Effector memory CD4-positive, alpha-beta T cell (primary cell): ENCODE measurements at regions not wholly inside any gene's neighbourhood (a gene's known extent, or its start where the extent isn't known, plus 50 kb on each side); places are given as distances from the start of the nearest gene placed in this dataset.
"Not testable (repeated sequence)": the region's sequence is repeated elsewhere in the genome, so short reads cannot be mapped to it uniquely, and the experiment has no call there.

Experiments used
- DNase-seq, 3 donors: peaks; one replicate each; pipeline ENCODE4 v3.0.0-alpha.2; 2020
- H3K27ac ChIP-seq: 2 replicates; pipeline ENCODE4 v1.7.0; 2013; ENCODE audit warnings: mild to moderate bottlenecking, low read length, moderate library complexity; ENCODE audit not compliant: insufficient read depth, poor library complexity, severe bottlenecking
- H3K27me3 ChIP-seq: replicated peaks from 2 replicates; pipeline ENCODE4 v1.7.0; 2013; ENCODE audit warnings: mild to moderate bottlenecking, low read length; ENCODE audit not compliant: insufficient read depth, control insufficient read depth, poor library complexity, severe bottlenecking
- H3K36me3 ChIP-seq: 2 replicates; pipeline ENCODE4 v1.7.0; 2013; ENCODE audit warnings: mild to moderate bottlenecking, low read length, moderate library complexity; ENCODE audit not compliant: control insufficient read depth, insufficient read depth
- H3K4me1 ChIP-seq: 2 replicates; pipeline ENCODE4 v1.7.0; 2013; ENCODE audit warnings: low read length, mild to moderate bottlenecking; ENCODE audit not compliant: control insufficient read depth, insufficient read depth, poor library complexity, severe bottlenecking
- H3K4me3 ChIP-seq: 2 replicates; pipeline ENCODE4 v1.7.0; 2013; ENCODE audit warnings: low read length, low read depth, mild to moderate bottlenecking; ENCODE audit not compliant: insufficient read depth, poor library complexity, severe bottlenecking
- H3K9me3 ChIP-seq: 2 replicates; pipeline ENCODE4 v1.7.0; 2013; ENCODE audit warnings: mild to moderate bottlenecking, low read length, moderate library complexity; ENCODE audit not compliant: control insufficient read depth

DNA sequence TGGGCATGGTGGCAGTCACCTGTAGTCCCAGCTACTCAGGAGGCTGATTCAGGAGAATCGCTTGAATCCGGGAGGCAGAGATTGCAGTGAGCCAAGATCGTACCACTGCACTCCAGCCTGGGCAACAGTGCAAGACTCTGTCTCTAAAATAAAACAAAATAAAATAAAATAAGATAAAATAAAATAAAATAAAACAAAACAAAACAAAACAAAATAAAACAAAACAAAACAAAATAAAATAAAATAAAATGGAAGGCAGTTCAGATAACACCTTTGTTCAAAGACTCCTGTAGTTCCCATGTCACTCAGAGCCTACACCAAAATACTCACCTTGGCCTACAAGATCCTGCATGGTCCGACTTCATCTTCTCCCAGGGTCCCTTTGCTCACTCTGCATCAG lies 61.3 kb downstream of the SYF2 start:
- not testable (repeated sequence) for H3K4me1 ChIP-seq, H3K27me3 ChIP-seq, H3K4me3 ChIP-seq, H3K27ac ChIP-seq, DNase-seq, H3K36me3 ChIP-seq, H3K9me3 ChIP-seq

GRCh38 chr1:25170439-25170838 lies 61.9 kb downstream of the SYF2 start:
- H3K27me3 ChIP-seq: no peaks in the 10 kb centered on the region

DNA sequence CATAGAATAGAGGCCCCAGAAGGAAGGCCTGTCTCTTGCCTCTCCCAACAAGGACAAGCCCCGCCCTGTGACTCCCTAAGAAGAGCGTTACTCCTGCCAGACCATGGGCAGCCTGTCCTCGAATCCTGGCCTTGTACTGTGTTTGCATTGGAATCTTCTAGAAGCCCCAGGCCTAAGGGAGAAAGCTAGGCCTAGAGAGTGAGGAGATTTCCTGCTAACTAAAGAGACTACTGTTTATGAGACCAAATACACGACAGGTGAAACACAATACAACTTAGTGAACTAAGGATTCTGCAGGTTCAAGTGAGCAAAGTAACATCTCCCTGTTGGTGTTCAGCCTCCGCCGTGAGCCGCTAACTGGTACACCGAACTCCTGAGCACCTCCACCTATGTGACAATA lies 62.7 kb downstream of the SYF2 start:
- DNase-seq: no peak
- Histone ChIP-seq H3K36me3 (no peaks in the 10 kb centered on the region), H3K4me3 (no peak overlapping the region), H3K27me3 (no peaks in the 10 kb centered on the region), H3K27ac (no peak overlapping the region), H3K4me1 (no peaks in the 10 kb centered on the region), H3K9me3 (no peaks in the 10 kb centered on the region)

More at GRCh38 chr1:25170439-25170838, 61.9 kb downstream of the SYF2 start:
- Histone ChIP-seq H3K27ac (no peak overlapping the region), H3K4me1 (no peaks in the 10 kb centered on the region), H3K36me3 (no peaks in the 10 kb centered on the region), H3K4me3 (no peak overlapping the region), H3K9me3 (no peaks in the 10 kb centered on the region)
- no peak for DNase-seq

DNA sequence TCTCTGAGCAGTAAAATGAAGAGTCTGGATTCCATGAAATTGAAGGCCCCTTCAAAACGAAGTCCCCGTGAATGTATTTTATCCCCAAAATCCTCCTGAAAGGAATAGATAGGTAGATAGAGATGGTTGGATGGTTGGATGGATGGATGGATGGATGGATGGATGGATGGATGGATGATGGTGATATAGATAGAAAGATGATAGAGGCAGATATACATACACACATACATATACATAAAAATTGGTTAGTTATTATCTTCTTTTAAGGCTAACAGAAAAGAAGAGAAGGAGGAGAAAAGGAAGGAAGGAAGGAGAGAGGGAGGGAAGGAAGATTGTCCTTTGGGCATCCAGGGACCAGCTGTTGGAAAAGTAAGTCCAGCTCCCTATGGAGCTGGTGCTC lies 63.1 kb downstream of the SYF2 start:
- Histone ChIP-seq H3K4me3 (no peak overlapping the region), H3K4me1 (no peaks in the 10 kb centered on the region), H3K9me3 (no peaks in the 10 kb centered on the region), H3K27ac (no peak overlapping the region), H3K36me3 (no peaks in the 10 kb centered on the region), H3K27me3 (no peaks in the 10 kb centered on the region)
- no peak for DNase-seq

- H3K36me3 ChIP-seq: no peaks in the 10 kb centered on the region
- H3K4me1 ChIP-seq: no peaks in the 10 kb centered on the region
- no peak for DNase-seq
- H3K27me3 ChIP-seq: no peaks in the 10 kb centered on the region
- no peaks in the 10 kb centered on the region for H3K9me3 ChIP-seq
- no peak overlapping the region for H3K4me3 ChIP-seq
- no peak overlapping the region for H3K27ac ChIP-seq
Measured at GRCh38 chr1:25168193-25169071, 63.9 kb downstream of the SYF2 start.

DNA sequence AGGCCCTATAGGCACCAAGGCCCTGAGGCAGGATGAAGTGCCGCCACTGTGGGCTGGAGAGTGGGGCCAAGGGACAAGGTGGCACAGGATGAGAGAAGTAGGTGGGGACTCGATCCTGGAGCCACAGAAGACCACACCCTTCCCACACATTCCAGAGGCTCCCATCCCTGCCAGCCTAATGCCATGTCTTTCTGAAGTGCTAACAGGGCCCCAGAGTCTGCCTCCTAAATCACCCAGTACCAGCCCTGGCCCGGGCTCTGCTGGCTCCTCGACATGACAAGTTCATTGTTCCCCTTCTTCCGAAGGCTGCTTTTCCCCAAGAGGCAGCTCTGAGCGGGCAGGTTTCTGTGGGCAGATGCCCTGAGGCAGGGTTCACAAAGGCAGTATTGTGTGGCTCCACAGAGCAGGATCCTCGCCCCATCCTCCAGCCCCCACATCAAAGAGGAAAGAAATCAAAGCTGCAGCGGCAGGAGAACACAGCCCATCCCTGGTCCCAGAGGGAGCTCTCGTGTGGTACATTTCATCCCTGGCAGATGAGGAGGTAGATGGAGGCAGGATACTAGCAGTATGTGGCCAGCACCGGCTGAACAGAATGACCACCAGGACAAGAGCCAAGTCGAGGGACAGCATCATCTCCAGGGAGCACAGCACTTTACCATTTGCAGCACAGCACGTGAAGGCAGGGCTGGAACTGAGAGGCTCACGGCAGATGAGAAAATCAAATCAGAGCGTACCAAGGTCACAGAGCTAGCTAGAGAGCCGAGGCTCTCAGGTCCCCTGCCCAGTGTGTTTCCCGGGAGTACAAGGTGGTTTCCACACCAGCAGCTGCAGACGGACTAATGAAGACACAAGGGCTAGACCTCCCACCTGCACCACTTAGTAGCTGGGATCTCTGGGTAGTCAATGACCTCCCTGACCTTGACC lies 64.8 kb downstream of the SYF2 start:
- Histone ChIP-seq H3K27ac (no peak overlapping the region), H3K27me3 (no peaks in the 10 kb centered on the region), H3K36me3 (no peaks in the 10 kb centered on the region), H3K4me1 (no peaks in the 10 kb centered on the region), H3K9me3 (no peaks in the 10 kb centered on the region), H3K4me3 (no peak overlapping the region)
- no peak for DNase-seq

GRCh38 chr1:25166847-25167246 lies 65.5 kb downstream of the SYF2 start:
- no peaks in the 10 kb centered on the region for H3K36me3 ChIP-seq
- no peak overlapping the region for H3K27ac ChIP-seq
- no peak for DNase-seq
- no peak overlapping the region for H3K4me3 ChIP-seq
- no peaks in the 10 kb centered on the region for H3K4me1 ChIP-seq
- no peaks in the 10 kb centered on the region for H3K9me3 ChIP-seq
- H3K27me3 ChIP-seq: no peaks in the 10 kb centered on the region

DNA sequence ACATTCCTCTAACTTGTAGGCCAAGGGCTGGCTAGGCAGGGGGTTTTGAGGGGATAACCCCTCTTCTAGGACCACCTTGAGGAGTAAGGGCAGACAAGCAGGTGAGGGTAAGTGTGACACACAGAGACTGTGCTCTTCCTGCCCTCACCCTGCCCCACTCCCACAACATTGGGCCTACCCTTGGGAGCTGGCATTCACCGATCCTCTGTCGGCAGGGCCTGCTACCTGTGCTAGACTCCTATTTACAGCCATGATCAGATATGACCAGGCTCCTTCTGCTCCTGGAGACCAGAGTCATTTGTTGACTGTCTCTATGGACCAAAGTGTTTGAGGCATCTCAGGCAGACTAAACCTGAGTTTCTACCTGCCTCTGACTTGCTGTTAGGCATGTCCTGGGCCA lies 68.3 kb downstream of the SYF2 start:
- H3K4me1 ChIP-seq: no peaks in the 10 kb centered on the region
- no peak for DNase-seq
- H3K36me3 ChIP-seq: no peaks in the 10 kb centered on the region
- H3K4me3 ChIP-seq: no peak overlapping the region
- H3K27me3 ChIP-seq: no peaks in the 10 kb centered on the region
- H3K27ac ChIP-seq: no peak overlapping the region
- no peaks in the 10 kb centered on the region for H3K9me3 ChIP-seq

- Histone ChIP-seq H3K4me1 (no peaks in the 10 kb centered on the region), H3K27me3 (no peaks in the 10 kb centered on the region), H3K9me3 (no peaks in the 10 kb centered on the region), H3K36me3 (no peaks in the 10 kb centered on the region), H3K4me3 (no peak overlapping the region), H3K27ac (no peak overlapping the region)
- DNase-seq: no peak
Measured at GRCh38 chr1:25161981-25162380, 70.3 kb downstream of the SYF2 start.

DNA sequence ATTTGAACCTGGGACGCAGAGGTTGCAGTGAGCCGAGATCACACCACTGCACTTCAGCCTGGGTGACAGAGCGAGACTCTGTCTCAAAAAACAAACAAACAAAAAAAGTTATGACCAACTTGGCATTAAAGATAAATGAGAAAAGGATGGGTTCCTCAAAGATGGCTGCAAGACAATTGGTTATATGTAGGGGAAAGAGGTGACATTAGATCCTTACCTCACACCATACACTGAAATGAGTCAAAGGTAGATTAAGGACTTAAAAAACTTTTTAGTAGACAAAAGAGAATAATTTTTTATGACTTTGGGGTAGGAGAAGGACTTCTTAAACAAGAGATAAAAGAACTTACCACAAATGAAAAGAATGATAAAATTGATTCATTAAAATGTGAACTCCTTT lies 74.5 kb downstream of the SYF2 start:
- no peak overlapping the region for H3K27ac ChIP-seq
- H3K27me3 ChIP-seq: no peaks in the 10 kb centered on the region
- H3K4me1 ChIP-seq: no peaks in the 10 kb centered on the region
- DNase-seq: no peak
- no peaks in the 10 kb centered on the region for H3K9me3 ChIP-seq
- H3K4me3 ChIP-seq: no peak overlapping the region
- H3K36me3 ChIP-seq: no peaks in the 10 kb centered on the region
